ENCODE measurements at regions not wholly inside any gene's neighbourhood (a gene's known extent, or its start where the extent isn't known, plus 50 kb on each side); places are given as distances from the start of the nearest gene placed in this dataset.

DNA sequence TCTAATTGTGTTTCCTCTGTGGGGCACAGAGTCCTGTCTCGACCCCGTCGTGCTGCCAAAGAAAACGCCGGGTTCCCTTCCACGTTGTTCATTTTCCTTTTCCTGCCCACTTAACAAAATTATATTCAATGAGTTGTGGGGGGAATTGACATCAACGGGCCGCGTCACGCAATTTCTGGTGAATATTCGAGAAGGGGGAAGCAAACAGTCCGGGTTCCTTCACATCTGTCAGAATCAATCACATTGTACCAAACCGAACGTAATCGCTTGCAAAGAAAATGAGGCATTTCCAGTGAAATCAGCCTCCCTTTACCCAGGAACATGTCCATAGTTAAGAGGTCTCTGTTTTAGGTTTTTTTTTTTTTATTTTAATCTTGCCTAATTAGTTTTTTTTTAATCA lies 243.5 kb downstream of the SHOX start:
- TF ChIP-seq, protein P1, sequence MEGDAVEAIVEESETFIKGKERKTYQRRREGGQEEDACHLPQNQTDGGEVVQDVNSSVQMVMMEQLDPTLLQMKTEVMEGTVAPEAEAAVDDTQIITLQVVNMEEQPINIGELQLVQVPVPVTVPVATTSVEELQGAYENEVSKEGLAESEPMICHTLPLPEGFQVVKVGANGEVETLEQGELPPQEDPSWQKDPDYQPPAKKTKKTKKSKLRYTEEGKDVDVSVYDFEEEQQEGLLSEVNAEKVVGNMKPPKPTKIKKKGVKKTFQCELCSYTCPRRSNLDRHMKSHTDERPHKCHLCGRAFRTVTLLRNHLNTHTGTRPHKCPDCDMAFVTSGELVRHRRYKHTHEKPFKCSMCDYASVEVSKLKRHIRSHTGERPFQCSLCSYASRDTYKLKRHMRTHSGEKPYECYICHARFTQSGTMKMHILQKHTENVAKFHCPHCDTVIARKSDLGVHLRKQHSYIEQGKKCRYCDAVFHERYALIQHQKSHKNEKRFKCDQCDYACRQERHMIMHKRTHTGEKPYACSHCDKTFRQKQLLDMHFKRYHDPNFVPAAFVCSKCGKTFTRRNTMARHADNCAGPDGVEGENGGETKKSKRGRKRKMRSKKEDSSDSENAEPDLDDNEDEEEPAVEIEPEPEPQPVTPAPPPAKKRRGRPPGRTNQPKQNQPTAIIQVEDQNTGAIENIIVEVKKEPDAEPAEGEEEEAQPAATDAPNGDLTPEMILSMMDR (conservative IDR thresholded peaks at IDR 0.05 in 1 of 2, IDR thresholded peaks at IDR 0.05 in 1 of 2; ENCODE audit: extremely low read depth in 1 of 2, insufficient read depth in 1 of 2, low read depth in 1 of 2, low read length in 2 of 2) = no peak
- TF ChIP-seq EZH2 (IDR thresholded peaks at IDR 0.05; ENCODE audit: borderline replicate concordance, low read length) = no peak

Data from mammary epithelial cell (primary cell).